GM19438 (cell line): ENCODE measurements at regions not wholly inside any gene's neighbourhood (a gene's known extent, or its start where the extent isn't known, plus 50 kb on each side); places are given as distances from the start of the nearest gene placed in this dataset.

Source experiments
- ATAC-seq: cut with Tn5 transposase; IDR thresholded peaks from one replicate; pipeline ENCODE4 v1.9.1; 2021; ENCODE audit warnings: low read depth; ENCODE audit not compliant: unreplicated experiment

GRCh38 chr3:66592016-66592761 lies 91.4 kb upstream of the LRIG1 start:
- no peak for ATAC-seq

DNA sequence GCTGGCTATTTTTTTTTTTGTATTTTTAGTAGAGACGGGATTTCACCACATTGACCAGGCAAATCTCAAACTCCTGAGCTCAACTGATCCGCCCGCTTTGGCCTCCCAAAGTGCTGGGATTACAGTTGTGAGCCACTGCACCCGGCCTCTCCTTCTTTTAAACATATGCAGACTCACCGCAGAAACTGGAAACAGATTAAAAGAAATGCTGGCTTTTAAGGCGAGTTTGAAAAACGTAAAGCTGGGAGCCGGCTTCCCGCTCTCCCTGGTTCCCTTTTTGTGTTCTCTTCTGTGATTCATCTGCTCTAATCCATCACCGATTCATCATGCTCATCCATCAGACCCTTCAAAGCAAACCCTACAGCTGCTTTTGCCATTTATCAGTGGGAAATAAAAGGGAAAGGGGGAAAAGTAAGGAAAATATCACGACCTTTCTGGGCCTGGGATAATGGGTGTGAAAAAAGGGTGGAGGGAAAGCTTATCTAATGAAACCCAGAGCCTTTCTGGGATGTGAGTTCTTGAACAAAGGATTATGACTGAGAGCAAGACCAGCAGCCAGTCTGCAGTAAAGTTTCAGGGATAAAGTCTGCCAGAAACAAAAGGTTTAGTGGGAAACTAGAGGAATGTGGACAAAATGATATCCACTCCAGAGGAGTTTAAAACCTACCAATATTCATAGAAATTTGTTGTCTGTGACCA lies 92.3 kb upstream of the LRIG1 start:
- ATAC-seq, result no peak

- no peak for ATAC-seq
These were observed 93.2 kb upstream of the LRIG1 start for GRCh38 chr3:66593978-66594377.

DNA sequence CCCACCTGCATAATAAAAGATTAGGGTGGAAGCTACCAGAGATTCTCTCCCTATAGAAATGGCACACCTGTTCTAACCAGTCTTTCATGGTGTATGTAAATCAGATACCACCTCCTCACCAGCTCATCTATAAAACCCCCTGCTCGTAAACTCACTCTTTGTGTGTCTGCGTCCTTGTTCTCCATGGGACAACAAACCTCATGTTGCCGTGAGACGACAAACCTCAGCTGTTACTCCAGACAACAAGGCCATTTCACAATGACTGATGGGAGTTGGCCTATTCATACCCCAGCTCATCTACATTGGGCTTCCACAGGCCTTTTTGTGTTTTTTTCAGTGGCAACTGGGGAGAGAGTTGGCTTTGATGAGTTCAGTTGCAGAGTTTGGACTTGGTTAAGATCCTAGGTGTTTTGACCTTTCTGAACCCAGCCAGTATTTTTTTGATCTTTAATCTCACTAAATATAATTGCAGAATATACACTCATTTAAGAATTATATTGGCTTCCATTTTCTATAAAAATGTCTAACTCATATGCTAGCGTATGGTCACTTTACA lies 96.6 kb upstream of the LRIG1 start:
- ATAC-seq, result no peak

GRCh38 chr3:66598168-66598567 lies 97.3 kb upstream of the LRIG1 start:
- no peak for ATAC-seq

DNA sequence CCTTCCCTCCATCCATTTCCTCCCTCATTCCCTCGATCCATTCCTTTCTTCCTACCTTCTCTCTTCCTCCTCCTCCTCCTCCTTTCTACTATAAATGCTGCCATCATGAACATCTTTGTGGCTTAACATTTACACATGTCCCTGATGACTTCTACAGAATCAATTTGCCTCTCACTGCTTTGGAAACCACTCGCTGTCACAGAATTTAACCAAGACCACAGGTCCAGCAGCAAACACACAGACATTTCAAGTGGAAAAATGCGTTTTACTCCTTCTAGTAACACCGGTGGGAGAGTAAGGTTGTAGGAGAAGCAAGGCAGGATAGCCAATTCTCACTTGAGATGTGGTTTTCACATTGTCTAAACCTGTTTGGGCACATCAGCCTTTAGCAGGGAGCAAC lies 101.4 kb upstream of the LRIG1 start:
- ATAC-seq, result no peak

- ATAC-seq, result no peak
These were observed 101.9 kb upstream of the LRIG1 start for GRCh38 chr3:66602691-66603090.

GRCh38 chr3:66603151-66603611 lies 102.4 kb upstream of the LRIG1 start:
- ATAC-seq, result no peak

DNA sequence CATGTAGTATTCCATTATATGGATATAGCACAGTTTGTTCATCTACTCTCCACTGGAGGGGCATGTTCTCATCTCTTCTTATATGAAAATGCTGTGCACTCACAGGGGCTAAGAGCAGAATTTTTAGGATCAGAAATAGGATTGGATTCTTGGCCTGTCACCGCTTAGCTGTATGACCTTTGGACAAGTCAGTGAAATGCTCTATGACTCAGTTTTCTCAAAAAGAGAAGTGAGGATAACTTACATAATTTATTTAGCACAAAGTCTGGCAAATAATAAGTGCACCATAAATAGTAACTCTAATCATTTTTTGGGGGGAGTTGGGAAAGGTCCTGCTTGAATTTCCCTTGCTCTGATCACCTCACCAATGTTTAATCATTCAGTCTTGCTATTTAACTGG lies 103.7 kb upstream of the LRIG1 start:
- ATAC-seq, result no peak

- ATAC-seq, result no peak
These were observed 105.3 kb upstream of the LRIG1 start for GRCh38 chr3:66606126-66606525.

GRCh38 chr3:66606868-66607267 lies 106.0 kb upstream of the LRIG1 start:
- no peak for ATAC-seq

GRCh38 chr3:66609660-66610561 lies 109.1 kb upstream of the LRIG1 start:
- no peak for ATAC-seq

GRCh38 chr3:66610562-66610909 lies 109.7 kb upstream of the LRIG1 start:
- no peak for ATAC-seq

GRCh38 chr3:66615643-66616301 lies 115.0 kb upstream of the LRIG1 start:
- no peak for ATAC-seq

GRCh38 chr3:66617351-66617750 lies 116.5 kb upstream of the LRIG1 start:
- ATAC-seq, result no peak

- ATAC-seq, result no peak
These were observed 117.2 kb upstream of the LRIG1 start for GRCh38 chr3:66618066-66618465.

GRCh38 chr3:66620296-66620695 lies 119.5 kb upstream of the LRIG1 start:
- ATAC-seq, result no peak

- no peak for ATAC-seq
These were observed 122.1 kb upstream of the LRIG1 start for GRCh38 chr3:66622756-66623457.

GRCh38 chr3:66625505-66626216 lies 124.8 kb upstream of the LRIG1 start:
- no peak for ATAC-seq
